HUES6 (cell line): ENCODE measurements at regions not wholly inside any gene's neighbourhood (a gene's known extent, or its start where the extent isn't known, plus 50 kb on each side); places are given as distances from the start of the nearest gene placed in this dataset.

Experiments used
- H3K27ac ChIP-seq: 2 replicates; pipeline ENCODE4 v1.7.0; 2013; ENCODE audit warnings: low read depth, mild to moderate bottlenecking, low read length, inconsistent platforms
- H3K27me3 ChIP-seq: 2 replicates; pipeline ENCODE4 v1.6.1; 2013; ENCODE audit warnings: low read length; ENCODE audit not compliant: control insufficient read depth, insufficient read depth
- H3K36me3 ChIP-seq: 2 replicates; pipeline ENCODE4 v1.6.1; 2013; ENCODE audit warnings: low read length; ENCODE audit not compliant: control insufficient read depth, insufficient read depth
- H3K4me1 ChIP-seq: 2 replicates; pipeline ENCODE4 v1.6.1; 2013; ENCODE audit warnings: low read length; ENCODE audit not compliant: control insufficient read depth, insufficient read depth
- H3K4me3 ChIP-seq: 2 replicates; pipeline ENCODE4 v1.5.1; 2013; ENCODE audit warnings: low read depth, low read length
- H3K9ac ChIP-seq: one replicate; pipeline ENCODE4 v1.6.1; 2013; ENCODE audit warnings: mild to moderate bottlenecking, low read length
- H3K9me3 ChIP-seq: 2 replicates; pipeline ENCODE4 v1.6.1; 2013; ENCODE audit warnings: low read depth, low read length; ENCODE audit not compliant: control insufficient read depth, insufficient read depth

DNA sequence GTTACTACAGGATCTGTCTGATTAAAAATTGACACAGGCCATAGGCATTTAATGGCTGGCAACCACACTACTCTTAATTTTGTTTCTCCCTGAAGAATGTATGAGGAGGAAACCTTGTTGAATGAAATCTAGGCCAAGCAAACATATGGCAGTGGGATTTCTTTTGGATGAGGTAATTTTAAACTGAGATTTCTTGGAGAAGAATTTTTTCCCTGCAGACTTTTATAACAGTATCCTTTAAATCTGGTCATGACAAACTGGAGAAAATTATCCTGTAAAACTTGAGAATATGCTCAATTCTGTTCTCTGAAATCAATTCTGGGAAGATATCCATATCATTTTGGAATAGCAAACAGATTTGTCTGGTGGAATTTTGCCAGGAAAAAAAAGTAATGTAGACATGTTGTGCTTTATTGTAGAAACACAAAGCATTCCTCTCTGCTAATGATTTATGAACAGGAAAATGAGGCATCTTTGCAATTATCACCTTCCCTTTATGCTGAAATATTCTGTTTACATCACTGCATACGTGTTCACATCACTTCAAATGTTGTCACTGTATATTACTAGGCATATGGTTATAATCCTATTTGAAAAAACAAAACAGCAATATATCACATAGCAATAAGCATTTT is 108.3 kb upstream of the ARSJ start:
- Histone ChIP-seq H3K27me3 (no peaks in the 10 kb centered on the region), H3K27ac (no peak overlapping the region)

DNA sequence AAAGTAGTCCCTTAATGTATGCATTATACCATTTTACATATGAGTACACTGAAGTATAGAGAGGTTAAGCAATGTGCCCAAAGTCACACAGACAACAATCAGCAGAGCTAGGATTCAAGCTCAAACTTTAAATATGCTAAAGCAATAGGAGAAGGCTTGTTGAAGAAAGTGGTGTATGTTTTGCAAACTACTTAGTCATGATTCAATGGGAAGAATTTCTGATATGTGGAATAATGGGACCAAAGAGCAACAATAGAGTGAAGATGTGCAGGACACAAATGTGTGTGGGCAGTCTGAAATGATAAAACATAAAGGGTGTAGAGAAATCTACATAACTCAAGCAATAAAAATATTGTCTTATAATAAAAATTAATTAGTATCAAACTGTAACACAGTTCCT is 109.0 kb upstream of the ARSJ start:
- Histone ChIP-seq H3K27me3 (no peaks in the 10 kb centered on the region), H3K36me3 (no peaks in the 10 kb centered on the region), H3K4me1 (peaks cover 5% of the 10 kb centered on the region; the same call in 1 of the 2 replicates), H3K27ac (no peak overlapping the region), H3K9me3 (peaks cover 7% of the 10 kb centered on the region; the same call in 1 of the 2 replicates), H3K9ac (no peak overlapping the region), H3K4me3 (no peak overlapping the region)

More for the DNA sequence above, 108.3 kb upstream of the ARSJ start:
- peaks cover 7% of the 10 kb centered on the region; the same call in 1 of the 2 replicates for H3K9me3 ChIP-seq
- H3K4me1 ChIP-seq = peaks cover 5% of the 10 kb centered on the region; the same call in 1 of the 2 replicates
- no peaks in the 10 kb centered on the region for H3K36me3 ChIP-seq
- H3K4me3 ChIP-seq = no peak overlapping the region
- no peak overlapping the region for H3K9ac ChIP-seq

DNA sequence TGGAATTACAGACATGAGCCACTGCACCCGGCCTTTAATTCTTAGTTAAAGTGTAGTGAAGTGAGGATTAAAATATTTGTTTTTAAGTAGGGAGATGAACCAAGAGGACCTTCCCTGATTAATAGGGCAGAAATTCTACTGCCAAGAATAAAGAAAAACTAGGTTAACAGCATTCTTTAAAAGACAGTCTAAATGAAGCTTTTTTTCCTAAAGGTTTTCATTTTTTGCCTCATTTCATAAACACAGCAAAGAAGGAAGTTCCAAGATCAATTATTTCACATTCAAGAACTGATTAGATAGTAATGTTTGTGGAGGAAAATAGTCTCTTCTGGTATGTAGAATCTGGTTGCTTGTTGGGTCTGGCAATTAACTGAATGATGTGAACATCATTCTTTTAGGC is 112.1 kb upstream of the ARSJ start:
- Histone ChIP-seq H3K36me3 (no peaks in the 10 kb centered on the region), H3K9me3 (peaks cover 7% of the 10 kb centered on the region; the same call in 1 of the 2 replicates), H3K27me3 (no peaks in the 10 kb centered on the region), H3K4me1 (peaks cover 5% of the 10 kb centered on the region; the same call in 1 of the 2 replicates), H3K9ac (no peak overlapping the region), H3K27ac (no peak overlapping the region), H3K4me3 (no peak overlapping the region)

DNA sequence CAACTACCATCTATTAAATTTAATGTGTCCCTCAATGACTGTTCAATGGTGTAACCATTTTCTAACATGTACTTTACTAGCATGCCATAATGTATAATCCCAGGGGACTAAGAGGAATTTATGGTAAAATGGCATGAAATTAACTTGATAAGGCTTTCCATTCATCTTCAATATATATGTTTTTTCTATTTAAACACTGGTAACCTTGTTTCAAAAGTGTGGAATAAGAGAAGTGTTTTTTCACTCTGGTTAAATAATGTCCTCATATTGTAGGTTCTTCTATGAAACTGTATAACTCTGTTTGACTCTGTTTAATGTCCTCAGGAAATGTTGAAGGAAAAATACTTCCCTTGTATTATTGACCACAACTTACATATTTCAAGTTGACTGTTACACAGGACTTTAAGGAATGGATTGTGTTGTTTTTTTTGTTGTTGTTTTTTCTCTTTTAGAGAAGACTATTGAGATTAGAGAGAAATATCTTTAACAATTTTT is 113.8 kb upstream of the ARSJ start:
- no peaks in the 10 kb centered on the region; the same call in 1 of the 2 replicates for H3K4me1 ChIP-seq
- no peak overlapping the region for H3K27ac ChIP-seq
- no peaks in the 10 kb centered on the region for H3K36me3 ChIP-seq
- H3K27me3 ChIP-seq = no peaks in the 10 kb centered on the region
- no peak overlapping the region for H3K4me3 ChIP-seq
- peaks cover 7% of the 10 kb centered on the region; the same call in 1 of the 2 replicates for H3K9me3 ChIP-seq
- H3K9ac ChIP-seq = no peak overlapping the region

DNA sequence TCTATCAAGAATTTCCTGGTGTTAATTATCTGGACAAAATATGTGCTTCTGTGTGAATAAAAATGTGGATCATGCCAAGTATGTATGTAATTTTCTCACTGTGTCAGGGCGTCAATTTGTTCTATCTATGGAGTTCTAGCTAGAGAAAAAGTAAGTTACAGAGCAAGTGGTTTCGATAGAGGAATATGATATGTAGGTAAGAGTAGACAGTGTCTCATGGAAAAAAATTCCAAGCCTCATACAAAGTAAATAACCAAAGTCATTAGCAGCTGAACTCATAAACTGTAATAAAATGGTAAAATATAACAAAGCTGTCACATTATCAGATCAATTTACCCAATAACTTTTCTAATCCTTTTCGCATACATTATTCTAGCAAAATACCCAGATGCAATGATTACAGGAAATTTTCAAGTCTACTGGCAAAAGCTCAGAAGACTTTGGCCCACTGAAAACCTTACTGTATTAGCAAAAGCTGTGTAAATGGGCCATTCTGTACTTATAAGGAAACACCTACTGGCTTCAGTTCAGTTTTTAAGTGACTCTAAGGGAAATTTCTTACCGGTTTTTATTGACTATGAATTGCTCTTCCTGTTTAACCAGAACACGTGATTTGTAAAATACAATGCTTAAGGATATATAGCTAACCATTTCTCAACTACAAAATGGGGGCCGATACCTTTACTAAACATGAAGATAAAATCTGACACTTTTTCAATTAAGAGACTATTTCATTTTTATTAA is 121.0 kb upstream of the ARSJ start:
- no peaks in the 10 kb centered on the region for H3K4me1 ChIP-seq
- no peak overlapping the region for H3K4me3 ChIP-seq
- H3K27me3 ChIP-seq = no peaks in the 10 kb centered on the region
- no peak overlapping the region for H3K27ac ChIP-seq
- no peak overlapping the region for H3K9ac ChIP-seq
- H3K36me3 ChIP-seq = no peaks in the 10 kb centered on the region
- no peaks in the 10 kb centered on the region for H3K9me3 ChIP-seq

DNA sequence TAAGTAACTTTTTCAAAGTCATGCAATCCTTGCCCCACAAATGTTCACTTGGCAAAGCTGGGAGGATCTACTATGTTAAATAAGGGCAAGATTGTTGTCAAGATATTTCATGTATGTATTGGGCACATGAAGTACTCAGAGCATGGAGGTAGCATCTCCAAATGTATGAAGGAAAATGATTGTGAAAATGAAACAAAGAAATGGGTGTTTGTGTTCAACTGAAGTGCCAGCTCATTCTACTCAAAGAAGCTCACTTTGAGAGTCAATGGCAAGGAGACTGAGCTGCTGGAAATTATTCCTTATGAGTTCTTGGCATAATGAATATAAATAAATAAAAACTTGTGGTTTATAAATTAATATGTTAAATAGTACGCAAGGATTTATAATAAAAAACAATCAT is 124.5 kb upstream of the ARSJ start:
- Histone ChIP-seq H3K9ac (no peak overlapping the region), H3K4me3 (no peak overlapping the region)

DNA sequence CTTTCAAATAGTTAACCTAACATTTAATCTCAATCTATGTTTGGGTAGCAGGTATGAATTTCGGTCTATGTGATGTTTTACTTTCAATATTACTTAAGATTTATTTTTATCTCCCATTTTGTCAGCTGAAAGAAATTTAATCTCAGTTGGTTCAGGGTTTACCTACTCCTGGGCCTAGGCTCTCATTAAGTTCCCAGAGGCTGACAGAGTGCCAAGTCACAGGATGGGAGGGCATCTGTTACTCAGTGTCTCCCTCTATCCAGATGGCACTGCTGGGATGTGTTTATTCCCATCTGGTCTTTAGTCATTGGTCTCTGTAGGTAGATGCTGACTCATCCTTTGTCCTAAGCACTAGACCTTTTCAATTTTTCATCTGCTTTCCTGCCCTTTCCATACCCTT is 129.4 kb upstream of the ARSJ start:
- no peaks in the 10 kb centered on the region for H3K36me3 ChIP-seq
- H3K4me1 ChIP-seq = peaks cover 4% of the 10 kb centered on the region; the same call in 1 of the 2 replicates
- H3K27ac ChIP-seq = no peak overlapping the region
- H3K4me3 ChIP-seq = no peak overlapping the region
- H3K9ac ChIP-seq = no peak overlapping the region
- H3K9me3 ChIP-seq = no peaks in the 10 kb centered on the region
- H3K27me3 ChIP-seq = no peaks in the 10 kb centered on the region

More for the DNA sequence above, 124.5 kb upstream of the ARSJ start:
- Histone ChIP-seq H3K27me3 (no peaks in the 10 kb centered on the region), H3K9me3 (no peaks in the 10 kb centered on the region), H3K27ac (no peak overlapping the region), H3K36me3 (no peaks in the 10 kb centered on the region), H3K4me1 (no peaks in the 10 kb centered on the region)

DNA sequence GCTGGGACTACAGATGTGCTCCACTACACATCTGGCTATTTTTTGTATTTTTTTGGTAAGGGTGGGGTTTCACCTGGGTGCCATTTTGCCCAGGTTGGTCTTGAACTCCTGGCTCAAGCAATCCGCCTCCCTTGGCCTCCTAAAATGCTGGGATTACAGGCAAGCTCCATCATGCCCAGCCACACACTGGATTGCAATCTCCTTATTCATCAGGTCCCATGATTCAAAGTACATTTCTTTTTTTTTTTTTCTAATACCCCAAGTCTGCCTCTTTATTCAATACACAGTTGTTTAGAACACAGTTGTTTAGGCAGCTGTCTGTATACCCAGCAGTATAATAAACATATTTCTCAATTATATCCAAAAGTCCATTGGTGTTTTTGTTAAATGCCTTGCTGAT is 130.3 kb upstream of the ARSJ start:
- Histone ChIP-seq H3K9me3 (no peaks in the 10 kb centered on the region), H3K27me3 (no peaks in the 10 kb centered on the region), H3K4me1 (peaks cover 4% of the 10 kb centered on the region; the same call in 1 of the 2 replicates), H3K4me3 (no peak overlapping the region), H3K9ac (no peak overlapping the region), H3K36me3 (no peaks in the 10 kb centered on the region), H3K27ac (no peak overlapping the region)

DNA sequence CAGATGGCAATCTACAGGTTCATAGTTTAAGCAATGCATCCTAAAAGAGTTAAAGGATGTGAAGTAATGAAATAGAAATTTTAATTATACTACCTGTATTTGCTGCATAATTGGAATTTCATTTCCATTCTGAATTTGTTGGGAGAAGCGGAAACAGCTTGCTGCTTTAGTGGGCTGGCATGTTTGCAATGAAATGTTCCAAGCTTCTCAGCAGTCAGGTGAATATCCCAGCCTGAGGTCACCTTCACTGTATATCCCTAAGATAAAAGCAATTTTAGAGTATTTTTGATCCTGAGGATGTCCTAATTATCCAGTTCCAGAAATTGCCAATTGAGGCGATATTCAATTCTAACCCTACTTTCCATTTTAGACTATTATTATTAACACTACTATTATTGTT is 136.1 kb upstream of the ARSJ start:
- no peaks in the 10 kb centered on the region for H3K36me3 ChIP-seq
- H3K4me3 ChIP-seq = no peak overlapping the region
- H3K9ac ChIP-seq = no peak overlapping the region
- peaks cover 4% of the 10 kb centered on the region; the same call in 1 of the 2 replicates for H3K4me1 ChIP-seq
- no peaks in the 10 kb centered on the region for H3K9me3 ChIP-seq
- H3K27ac ChIP-seq = no peak overlapping the region
- H3K27me3 ChIP-seq = no peaks in the 10 kb centered on the region

DNA sequence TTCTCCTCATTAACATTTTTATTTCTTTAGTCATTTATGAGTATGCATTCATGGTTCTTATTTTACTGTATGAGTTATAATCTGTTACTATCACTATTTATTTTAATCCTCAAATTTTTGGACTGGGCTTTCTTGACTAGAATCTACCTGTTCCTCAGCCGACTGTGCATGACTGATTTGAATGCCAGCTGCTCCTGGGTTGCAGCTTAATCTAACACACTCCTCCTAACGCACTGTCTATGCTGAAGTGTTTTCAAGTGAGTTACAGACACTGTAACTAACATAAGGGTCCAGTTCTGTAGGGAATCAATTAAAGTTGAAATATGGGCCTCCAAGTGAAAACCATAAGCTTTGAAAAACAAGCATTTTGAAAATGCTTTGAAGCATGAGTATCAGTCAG is 137.4 kb upstream of the ARSJ start:
- Histone ChIP-seq H3K36me3 (no peaks in the 10 kb centered on the region), H3K4me1 (peaks cover 4% of the 10 kb centered on the region; the same call in 1 of the 2 replicates), H3K4me3 (no peak overlapping the region), H3K9me3 (no peaks in the 10 kb centered on the region), H3K27ac (no peak overlapping the region), H3K27me3 (no peaks in the 10 kb centered on the region), H3K9ac (no peak overlapping the region)

DNA sequence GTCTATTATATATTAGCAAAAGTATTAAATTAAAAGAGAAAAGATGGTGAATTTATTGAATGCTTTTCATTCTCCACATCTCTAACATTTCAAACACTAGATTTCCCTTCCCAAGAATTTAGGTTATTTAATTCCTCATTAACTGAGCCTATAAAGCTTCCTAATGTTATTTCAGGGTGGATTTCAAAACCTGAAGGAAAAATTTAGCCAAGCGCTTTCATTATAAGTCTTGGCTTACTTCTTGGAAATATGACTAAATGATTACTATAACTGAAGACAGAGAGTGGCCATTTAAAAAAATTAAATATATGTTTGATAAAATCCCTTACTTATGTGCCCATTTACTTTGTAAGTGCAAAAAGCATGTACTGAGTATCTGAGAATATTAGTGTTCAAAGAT is 141.8 kb upstream of the ARSJ start:
- Histone ChIP-seq H3K36me3 (no peaks in the 10 kb centered on the region), H3K27ac (no peak overlapping the region), H3K9me3 (peaks cover 9% of the 10 kb centered on the region), H3K27me3 (no peaks in the 10 kb centered on the region), H3K4me3 (no peak overlapping the region), H3K9ac (no peak overlapping the region), H3K4me1 (no peaks in the 10 kb centered on the region)
